ENCODE measurements at regions not wholly inside any gene's neighbourhood (a gene's known extent, or its start where the extent isn't known, plus 50 kb on each side); places are given as distances from the start of the nearest gene placed in this dataset.

DNA sequence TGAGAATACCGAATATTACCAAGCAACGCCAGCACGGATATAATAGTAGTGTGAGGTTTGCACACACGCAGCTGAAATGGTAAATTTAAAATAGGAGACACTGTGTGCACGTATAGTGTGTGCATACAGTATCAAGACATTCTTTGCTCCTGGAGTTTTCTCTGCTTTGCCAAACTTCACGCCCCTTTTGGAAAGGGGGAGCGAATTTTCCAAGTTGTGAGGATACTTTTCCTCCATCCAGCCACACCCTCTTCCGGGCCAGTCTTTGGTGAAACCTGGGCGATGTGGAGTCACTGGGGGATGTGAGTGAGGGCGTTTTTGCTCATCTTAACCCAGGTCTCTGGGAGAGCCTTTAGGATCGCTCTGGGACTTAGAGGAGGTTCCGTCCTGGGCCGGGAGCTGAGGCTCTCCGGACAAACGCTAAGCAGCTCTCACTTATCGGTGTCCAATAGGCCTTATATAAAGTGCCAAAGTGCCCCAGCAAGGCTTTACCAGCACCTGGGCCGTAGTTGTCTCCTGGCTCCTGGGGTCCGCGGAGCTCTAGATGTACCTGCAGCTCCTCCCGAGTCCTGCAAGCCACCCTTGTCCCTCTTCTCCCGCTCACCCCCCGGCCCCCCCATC, 160.0 kb upstream of the MKI67 start:
- Mint-ChIP-seq H3K9me3 (ENCODE audit: low read depth) (peaks cover 6% of the 10 kb centered on the region), H3K4me1 (no peaks in the 10 kb centered on the region), H3K27me3 (peaks cover 38% of the 10 kb centered on the region), H3K4me3 (no peak overlapping the region), H3K27ac (no peak overlapping the region), H3K36me3 (ENCODE audit: low read depth) (no peaks in the 10 kb centered on the region)
- ChIA-PET POLR2A (no interaction called here), CTCF (no interaction called here)
- no peak for ATAC-seq
- intact Hi-C loops (cut with DNase I, micrococcal nuclease) = no loop called here
- no peak for DNase-seq

GRCh38 chr10:128286762-128287500, 160.7 kb upstream of the MKI67 start:
- no peak for ATAC-seq
- POLR2A ChIA-PET = no interaction called here
- CTCF ChIA-PET = interaction anchor here (0.7 kb wide), 1 partner anchor 11 kb away, joined by 3 read pairs; no protein-coding TSS in a partner anchor
- Mint-ChIP-seq H3K4me3 (no peak overlapping the region), H3K36me3 (ENCODE audit: low read depth) (no peaks in the 10 kb centered on the region), H3K27me3 (peaks cover 37% of the 10 kb centered on the region), H3K27ac (no peak overlapping the region), H3K4me1 (no peaks in the 10 kb centered on the region), H3K9me3 (ENCODE audit: low read depth) (peaks cover 6% of the 10 kb centered on the region)
- DNase-seq = no peak
- intact Hi-C loops (cut with DNase I, micrococcal nuclease) = no loop called here

- Mint-ChIP-seq H3K27me3 (peaks cover 37% of the 10 kb centered on the region), H3K27ac (no peak overlapping the region)
- CTCF ChIA-PET = no interaction called here
Measured at GRCh38 chr10:128287921-128288320, 161.7 kb upstream of the MKI67 start.

GRCh38 chr10:128289621-128290020, 163.4 kb upstream of the MKI67 start:
- no peak for ATAC-seq
- CTCF ChIA-PET = interaction anchor here (0.6 kb wide), 1 partner anchor 36 kb away, joined by 3 read pairs; no protein-coding TSS in a partner anchor
- intact Hi-C loops (cut with DNase I, micrococcal nuclease) = no loop called here
- Mint-ChIP-seq H3K9me3 (ENCODE audit: low read depth) (peaks cover 6% of the 10 kb centered on the region), H3K27me3 (peaks cover 30% of the 10 kb centered on the region), H3K4me3 (no peak overlapping the region), H3K36me3 (ENCODE audit: low read depth) (no peaks in the 10 kb centered on the region), H3K27ac (no peak overlapping the region), H3K4me1 (no peaks in the 10 kb centered on the region)
- no peak for DNase-seq
- POLR2A ChIA-PET = no interaction called here

More at GRCh38 chr10:128287921-128288320, 161.7 kb upstream of the MKI67 start:
- intact Hi-C loops (cut with DNase I, micrococcal nuclease) = no loop called here
- no peaks in the 10 kb centered on the region for H3K36me3 Mint-ChIP-seq (ENCODE audit: low read depth)
- peaks cover 6% of the 10 kb centered on the region for H3K9me3 Mint-ChIP-seq (ENCODE audit: low read depth)
- POLR2A ChIA-PET = no interaction called here
- H3K4me3 Mint-ChIP-seq = no peak overlapping the region
- ATAC-seq (no peak), DNase-seq (no peak)
- no peaks in the 10 kb centered on the region for H3K4me1 Mint-ChIP-seq

DNA sequence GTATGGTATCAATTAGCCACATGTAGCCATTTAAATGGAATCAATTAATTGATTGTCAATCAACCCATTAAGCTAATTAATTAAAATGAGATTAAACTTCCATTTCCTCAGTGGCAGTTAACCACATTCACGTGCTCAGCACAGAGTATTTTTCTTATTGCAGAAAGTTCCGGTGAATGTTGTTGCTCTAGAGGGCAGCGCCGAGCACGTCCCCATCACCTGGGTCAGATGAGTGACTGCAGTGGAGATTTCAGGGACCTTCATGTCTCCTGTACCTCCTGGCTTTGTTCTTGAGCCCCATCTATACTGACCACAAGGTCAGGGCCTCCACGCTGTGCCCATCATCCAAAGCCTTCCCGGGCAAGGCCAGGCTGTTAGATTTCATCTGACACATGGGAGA, 168.8 kb upstream of the MKI67 start:
- intact Hi-C loops (cut with DNase I, micrococcal nuclease) = no loop called here
- H3K9me3 Mint-ChIP-seq (ENCODE audit: low read depth) = peaks cover 6% of the 10 kb centered on the region

DNA sequence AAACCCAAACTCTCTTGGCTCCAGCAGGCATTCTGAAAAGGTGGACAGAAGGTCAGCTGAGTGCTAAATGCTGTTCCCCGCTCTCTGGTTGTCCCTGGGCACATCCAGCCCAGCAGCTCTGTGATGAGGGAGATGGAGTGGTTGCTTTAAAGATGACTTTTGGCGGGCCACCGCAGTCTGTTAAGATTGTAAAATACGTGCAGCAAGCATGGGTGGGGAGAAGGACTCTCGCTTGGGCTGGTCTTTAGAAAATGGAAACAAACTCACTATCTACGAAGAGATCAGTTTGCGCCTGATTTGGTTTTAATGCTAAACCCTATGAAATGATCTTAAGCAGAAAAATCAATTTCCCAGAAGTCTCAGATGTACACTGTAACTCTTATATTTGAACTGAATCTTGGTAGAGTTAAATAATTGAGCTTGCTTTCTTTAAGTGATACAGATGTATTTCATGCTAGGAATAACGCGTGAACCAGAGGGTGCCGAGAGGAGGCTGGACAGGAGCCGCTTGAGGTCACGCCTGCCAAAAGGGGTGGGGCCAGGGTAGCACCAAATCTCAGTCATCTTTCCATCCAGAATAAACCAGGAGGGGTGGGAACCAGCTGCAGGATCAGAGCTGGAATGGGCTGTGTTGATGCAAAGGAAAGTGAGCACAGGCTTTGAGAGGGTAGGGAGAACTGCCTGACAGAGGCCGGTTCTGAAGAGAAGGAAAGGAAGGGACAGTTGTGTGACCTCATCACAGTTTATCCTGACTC, 170.2 kb upstream of the MKI67 start:
- Mint-ChIP-seq H3K27me3 (no peaks in the 10 kb centered on the region), H3K36me3 (ENCODE audit: low read depth) (no peaks in the 10 kb centered on the region), H3K4me1 (no peaks in the 10 kb centered on the region), H3K9me3 (ENCODE audit: low read depth) (peaks cover 4% of the 10 kb centered on the region), H3K4me3 (no peak overlapping the region), H3K27ac (no peak overlapping the region)
- intact Hi-C loops (cut with DNase I, micrococcal nuclease) = no loop called here
- ATAC-seq = no peak
- DNase-seq = no peak
- CTCF ChIA-PET = interaction anchor here (0.7 kb wide), 1 partner anchor 1592 kb away, joined by 3 read pairs; no protein-coding TSS in a partner anchor
- POLR2A ChIA-PET = no interaction called here

More for the DNA sequence above, 168.8 kb upstream of the MKI67 start:
- Mint-ChIP-seq H3K27ac (no peak overlapping the region), H3K4me3 (no peak overlapping the region), H3K36me3 (ENCODE audit: low read depth) (no peaks in the 10 kb centered on the region), H3K27me3 (peaks cover 4% of the 10 kb centered on the region), H3K4me1 (no peaks in the 10 kb centered on the region)
- DNase-seq (no peak), ATAC-seq (no peak)
- POLR2A ChIA-PET = no interaction called here
- CTCF ChIA-PET = no interaction called here

- DNase-seq (no peak), ATAC-seq (no peak)
- no peaks in the 10 kb centered on the region for H3K4me1 Mint-ChIP-seq
- peaks cover 9% of the 10 kb centered on the region for H3K9me3 Mint-ChIP-seq (ENCODE audit: low read depth)
- H3K27ac Mint-ChIP-seq = no peak overlapping the region
- no peaks in the 10 kb centered on the region for H3K27me3 Mint-ChIP-seq
- ChIA-PET CTCF (interaction anchor here (0.6 to 0.7 kb wide), 3 partner anchors 10 to 21 kb away, joined by 3 read pairs; no protein-coding TSS in a partner anchor), POLR2A (no interaction called here)
- intact Hi-C loops (cut with DNase I, micrococcal nuclease) = no loop called here
- H3K4me3 Mint-ChIP-seq = no peak overlapping the region
- H3K36me3 Mint-ChIP-seq (ENCODE audit: low read depth) = no peaks in the 10 kb centered on the region
Measured at GRCh38 chr10:128297709-128298378, 171.6 kb upstream of the MKI67 start.

DNA sequence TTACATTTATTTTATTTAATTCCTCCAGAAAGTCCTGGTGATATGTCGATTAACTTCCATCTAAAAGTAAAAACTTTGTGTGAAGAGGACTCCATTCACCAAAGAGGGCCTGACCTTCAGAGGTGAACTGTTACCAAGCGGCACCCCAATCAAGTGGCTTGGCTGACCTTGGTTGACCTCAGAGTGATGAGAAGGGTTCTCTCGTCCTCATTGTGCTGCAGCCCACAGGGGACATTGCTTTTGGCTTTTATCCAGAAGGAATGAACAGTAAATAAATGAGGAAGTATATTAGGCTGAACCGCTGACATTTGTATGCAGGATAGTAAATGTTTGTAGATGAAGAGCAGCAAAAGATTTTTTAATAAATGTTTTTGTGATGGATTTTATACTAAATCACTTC, 172.4 kb upstream of the MKI67 start:
- H3K9me3 Mint-ChIP-seq (ENCODE audit: low read depth) = peaks cover 9% of the 10 kb centered on the region
- ChIA-PET POLR2A (no interaction called here), CTCF (interaction anchor here (0.7 kb wide), 1 partner anchor 9 kb away, joined by 3 read pairs; no protein-coding TSS in a partner anchor)
- no peaks in the 10 kb centered on the region for H3K27me3 Mint-ChIP-seq
- no peaks in the 10 kb centered on the region for H3K36me3 Mint-ChIP-seq (ENCODE audit: low read depth)
- DNase-seq (no peak), ATAC-seq (no peak)
- no peak overlapping the region for H3K27ac Mint-ChIP-seq
- no peaks in the 10 kb centered on the region for H3K4me1 Mint-ChIP-seq
- intact Hi-C loops (cut with DNase I, micrococcal nuclease) = no loop called here
- no peak overlapping the region for H3K4me3 Mint-ChIP-seq

DNA sequence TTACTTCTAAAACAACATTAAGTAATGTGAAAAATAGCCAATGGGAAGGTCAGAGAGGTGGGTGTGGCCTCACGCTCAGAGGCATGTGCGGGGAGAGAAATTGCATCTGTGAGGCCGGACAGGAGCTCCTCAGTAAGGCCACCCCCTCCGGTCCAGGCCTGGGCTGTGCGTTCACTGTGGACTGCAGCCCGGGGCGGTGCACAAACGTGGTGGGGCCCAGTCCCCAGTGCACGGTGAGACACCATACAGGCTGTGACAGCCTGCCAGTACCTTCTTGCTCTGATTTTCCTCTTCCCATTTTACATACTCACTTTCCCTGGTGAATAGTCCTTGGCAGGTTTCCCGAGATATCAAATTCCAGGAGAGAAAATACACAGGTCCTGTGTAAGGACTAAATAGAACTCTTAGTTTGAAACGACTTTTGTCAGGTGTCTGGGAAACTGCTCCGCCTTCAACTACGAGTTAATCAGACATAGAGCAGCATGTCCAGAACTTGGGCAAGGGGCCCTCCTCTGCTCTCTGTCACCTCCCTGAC, 174.1 kb upstream of the MKI67 start:
- H3K27me3 Mint-ChIP-seq = peaks cover 4% of the 10 kb centered on the region
- ATAC-seq (no peak), DNase-seq (no peak)
- H3K27ac Mint-ChIP-seq = no peak overlapping the region
- H3K4me3 Mint-ChIP-seq = no peak overlapping the region
- ChIA-PET CTCF (interaction anchor here (0.6 kb wide), 2 partner anchors 1560 to 1769 kb away, joined by 3 read pairs; no protein-coding TSS in a partner anchor), POLR2A (no interaction called here)
- H3K4me1 Mint-ChIP-seq = no peaks in the 10 kb centered on the region
- intact Hi-C loops (cut with DNase I, micrococcal nuclease) = no loop called here
- no peaks in the 10 kb centered on the region for H3K36me3 Mint-ChIP-seq (ENCODE audit: low read depth)
- H3K9me3 Mint-ChIP-seq (ENCODE audit: low read depth) = peaks cover 9% of the 10 kb centered on the region

GRCh38 chr10:128301051-128301450, 174.8 kb upstream of the MKI67 start:
- peaks cover 7% of the 10 kb centered on the region for H3K27me3 Mint-ChIP-seq
- H3K36me3 Mint-ChIP-seq (ENCODE audit: low read depth) = no peaks in the 10 kb centered on the region
- DNase-seq = no peak
- H3K4me1 Mint-ChIP-seq = no peaks in the 10 kb centered on the region
- CTCF ChIA-PET = no interaction called here
- POLR2A ChIA-PET = no interaction called here
- H3K4me3 Mint-ChIP-seq = no peak overlapping the region
- ATAC-seq = no peak
- intact Hi-C loops (cut with DNase I, micrococcal nuclease) = no loop called here
- H3K27ac Mint-ChIP-seq = no peak overlapping the region
- H3K9me3 Mint-ChIP-seq (ENCODE audit: low read depth) = peaks cover 9% of the 10 kb centered on the region

DNA sequence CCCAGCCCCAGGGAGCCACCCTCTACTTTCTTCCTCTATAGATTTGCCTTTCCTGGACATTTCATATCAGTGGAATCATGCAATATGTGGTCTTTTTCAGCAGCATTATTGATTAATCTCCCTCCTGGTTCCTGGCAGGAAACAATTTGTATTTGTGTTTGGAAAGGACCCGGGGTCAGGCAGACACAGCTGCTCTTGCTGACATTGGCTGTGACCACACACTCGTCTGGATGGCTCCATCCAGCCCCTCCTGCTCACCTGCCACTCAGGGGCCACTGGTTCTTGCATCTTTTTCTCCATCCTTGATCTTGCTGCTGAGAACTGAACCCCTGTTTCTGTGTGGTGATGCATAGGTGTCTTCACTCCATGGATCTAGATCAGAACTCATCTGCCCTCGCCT, 176.6 kb upstream of the MKI67 start:
- Mint-ChIP-seq H3K27me3 (peaks cover 7% of the 10 kb centered on the region), H3K36me3 (ENCODE audit: low read depth) (no peaks in the 10 kb centered on the region), H3K4me1 (no peaks in the 10 kb centered on the region), H3K4me3 (no peak overlapping the region), H3K9me3 (ENCODE audit: low read depth) (peaks cover 9% of the 10 kb centered on the region), H3K27ac (no peak overlapping the region)
- DNase-seq (no peak), ATAC-seq (no peak)
- CTCF ChIA-PET = no interaction called here
- POLR2A ChIA-PET = no interaction called here
- intact Hi-C loops (cut with DNase I, micrococcal nuclease) = no loop called here

Data from activated CD4-positive, alpha-beta T cell treated with anti-CD3 and anti-CD28 coated beads for 36 hours (primary cell).